HFFc6 (cell line): ENCODE measurements at regions not wholly inside any gene's neighbourhood (a gene's known extent, or its start where the extent isn't known, plus 50 kb on each side); places are given as distances from the start of the nearest gene placed in this dataset.

Experiments used
- DNase-seq: peaks from one replicate; pipeline ENCODE4 v3.0.0-alpha.2; 2018
- H3K27ac Mint-ChIP-seq: 2 replicates; pipeline ENCODE4 v1.8.0; 2020; ENCODE audit warnings: mild to moderate bottlenecking, mixed read lengths
- H3K27me3 Mint-ChIP-seq: 2 replicates; pipeline ENCODE4 v1.8.0; 2021; ENCODE audit warnings: mild to moderate bottlenecking, moderate library complexity, mixed read lengths; ENCODE audit not compliant: insufficient read depth
- H3K36me3 Mint-ChIP-seq: 2 replicates; pipeline ENCODE4 v1.8.0; 2021; ENCODE audit warnings: low read depth, mixed read lengths
- H3K4me1 Mint-ChIP-seq: 2 replicates; pipeline ENCODE4 v1.8.0; 2020; ENCODE audit warnings: low read depth, mixed read lengths
- H3K4me3 Mint-ChIP-seq: 2 replicates; pipeline ENCODE4 v1.8.0; 2020; ENCODE audit warnings: mild to moderate bottlenecking, moderate library complexity, mixed read lengths
- H3K9me3 Mint-ChIP-seq: 2 replicates; pipeline ENCODE4 v1.8.0; 2020; ENCODE audit warnings: mild to moderate bottlenecking, mixed read lengths
- TF ChIP-seq, protein P1 (sequence below): fragments of 200-600 bp; sonication (generic); IDR thresholded peaks from 2 replicates; pipeline ENCODE4 v1.5.0; 2021; ENCODE audit warnings: antibody characterized with exemption, mild to moderate bottlenecking

DNA sequence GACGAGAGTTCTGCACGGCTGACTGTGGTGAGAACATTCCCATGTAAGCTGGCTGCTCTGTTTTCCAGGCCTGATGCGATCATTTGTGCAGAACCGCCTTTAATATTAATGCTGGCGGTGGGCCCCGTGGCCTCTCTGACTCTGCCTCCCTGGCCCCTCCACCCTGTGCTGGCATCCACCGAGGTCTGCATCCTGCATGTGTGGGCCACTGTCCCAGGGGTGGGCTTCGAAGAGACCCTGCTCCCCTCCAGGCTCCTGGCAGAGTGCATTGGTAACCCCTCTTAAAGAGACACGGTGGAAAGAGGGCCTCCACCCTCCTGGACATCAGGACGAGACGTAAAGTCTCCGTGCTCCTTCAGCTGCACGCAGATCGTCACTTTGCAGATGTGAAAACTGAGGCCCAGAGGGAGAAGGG is 67.3 kb upstream of the FAM20C start:
- no peaks in the 10 kb centered on the region for H3K9me3 Mint-ChIP-seq
- DNase-seq: no peak
- H3K4me1 Mint-ChIP-seq: peaks cover 8% of the 10 kb centered on the region
- no peak overlapping the region for H3K4me3 Mint-ChIP-seq
- H3K27me3 Mint-ChIP-seq: peaks cover 17% of the 10 kb centered on the region
- no peak overlapping the region for H3K27ac Mint-ChIP-seq
- no peaks in the 10 kb centered on the region for H3K36me3 Mint-ChIP-seq
- TF ChIP-seq, protein P1, sequence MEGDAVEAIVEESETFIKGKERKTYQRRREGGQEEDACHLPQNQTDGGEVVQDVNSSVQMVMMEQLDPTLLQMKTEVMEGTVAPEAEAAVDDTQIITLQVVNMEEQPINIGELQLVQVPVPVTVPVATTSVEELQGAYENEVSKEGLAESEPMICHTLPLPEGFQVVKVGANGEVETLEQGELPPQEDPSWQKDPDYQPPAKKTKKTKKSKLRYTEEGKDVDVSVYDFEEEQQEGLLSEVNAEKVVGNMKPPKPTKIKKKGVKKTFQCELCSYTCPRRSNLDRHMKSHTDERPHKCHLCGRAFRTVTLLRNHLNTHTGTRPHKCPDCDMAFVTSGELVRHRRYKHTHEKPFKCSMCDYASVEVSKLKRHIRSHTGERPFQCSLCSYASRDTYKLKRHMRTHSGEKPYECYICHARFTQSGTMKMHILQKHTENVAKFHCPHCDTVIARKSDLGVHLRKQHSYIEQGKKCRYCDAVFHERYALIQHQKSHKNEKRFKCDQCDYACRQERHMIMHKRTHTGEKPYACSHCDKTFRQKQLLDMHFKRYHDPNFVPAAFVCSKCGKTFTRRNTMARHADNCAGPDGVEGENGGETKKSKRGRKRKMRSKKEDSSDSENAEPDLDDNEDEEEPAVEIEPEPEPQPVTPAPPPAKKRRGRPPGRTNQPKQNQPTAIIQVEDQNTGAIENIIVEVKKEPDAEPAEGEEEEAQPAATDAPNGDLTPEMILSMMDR: no peak

DNA sequence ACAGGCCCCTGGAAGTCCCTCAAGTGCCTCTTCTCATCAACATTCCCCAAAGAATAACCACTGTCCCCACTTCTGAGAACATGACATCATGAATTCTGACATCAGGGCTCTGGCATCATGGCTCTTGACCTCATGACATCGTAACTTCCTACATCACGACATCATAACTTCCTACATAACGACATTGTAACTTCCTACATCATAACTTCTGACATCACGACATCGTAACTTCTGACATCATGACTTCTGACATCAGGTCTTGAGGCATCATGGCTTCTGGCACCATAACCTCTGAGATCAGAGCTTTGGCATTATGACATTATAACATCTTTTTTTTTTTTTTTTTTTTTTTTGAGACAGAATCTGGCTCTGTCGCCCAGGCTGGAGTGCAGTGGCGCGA is 66.7 kb upstream of the FAM20C start:
- H3K4me1 Mint-ChIP-seq: peaks cover 11% of the 10 kb centered on the region
- H3K4me3 Mint-ChIP-seq: no peak overlapping the region
- DNase-seq: no peak
- H3K27ac Mint-ChIP-seq: no peak overlapping the region
- no peaks in the 10 kb centered on the region for H3K9me3 Mint-ChIP-seq
- TF ChIP-seq, protein P1: no peak
- no peaks in the 10 kb centered on the region for H3K36me3 Mint-ChIP-seq
- H3K27me3 Mint-ChIP-seq: peaks cover 16% of the 10 kb centered on the region

DNA sequence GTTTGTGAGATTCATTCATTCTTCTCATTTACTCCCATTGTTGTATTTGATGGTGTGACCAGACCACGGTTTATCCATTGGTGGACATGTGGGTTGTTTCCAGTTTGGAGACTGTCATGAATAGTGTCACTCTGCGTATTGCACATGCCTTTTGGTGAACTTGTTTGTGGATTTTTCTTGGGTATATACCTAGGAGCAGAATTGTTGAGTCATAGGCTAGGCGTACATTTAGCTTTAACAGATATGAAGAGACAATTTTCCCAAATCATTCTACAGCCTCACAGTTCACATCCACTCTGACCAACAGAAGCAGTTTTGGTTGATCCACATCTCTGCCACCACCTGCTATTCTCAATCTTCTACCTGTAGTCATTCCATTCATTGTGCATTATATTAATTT is 66.0 kb upstream of the FAM20C start:
- H3K27me3 Mint-ChIP-seq: peaks cover 14% of the 10 kb centered on the region
- no peak overlapping the region for H3K27ac Mint-ChIP-seq
- H3K36me3 Mint-ChIP-seq: no peaks in the 10 kb centered on the region
- H3K4me3 Mint-ChIP-seq: no peak overlapping the region
- TF ChIP-seq, protein P1: no peak
- H3K4me1 Mint-ChIP-seq: peaks cover 11% of the 10 kb centered on the region
- no peak for DNase-seq
- H3K9me3 Mint-ChIP-seq: no peaks in the 10 kb centered on the region

DNA sequence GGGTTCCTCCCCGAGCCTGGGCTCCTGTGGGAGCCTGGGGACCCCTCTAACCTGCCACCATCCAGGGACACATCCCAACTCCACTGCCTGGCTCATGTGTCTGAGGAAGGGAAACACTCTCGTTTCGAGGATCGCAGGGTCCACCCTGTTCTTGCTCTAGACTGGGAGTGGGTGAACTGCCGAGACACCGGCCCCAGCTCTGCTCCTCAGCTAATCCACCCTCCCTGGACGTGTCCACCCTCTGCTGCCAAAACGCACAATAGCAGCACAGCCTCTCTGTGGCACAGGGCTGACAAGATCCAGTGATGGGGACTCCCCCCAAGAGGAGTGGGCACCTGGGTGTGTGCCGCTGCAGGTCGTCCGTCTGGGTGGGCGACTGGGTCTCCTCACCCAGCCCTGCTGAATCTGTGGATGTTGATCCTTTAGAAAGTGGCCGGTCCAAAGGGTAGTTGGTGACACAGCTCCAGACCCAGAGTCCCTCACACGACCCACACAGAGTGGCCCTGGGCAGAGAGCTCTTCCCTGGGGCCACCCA is 65.2 kb upstream of the FAM20C start:
- Mint-ChIP-seq H3K27ac (no peak overlapping the region), H3K4me3 (no peak overlapping the region), H3K4me1 (peaks cover 11% of the 10 kb centered on the region), H3K36me3 (no peaks in the 10 kb centered on the region), H3K9me3 (no peaks in the 10 kb centered on the region), H3K27me3 (peaks cover 18% of the 10 kb centered on the region)
- TF ChIP-seq, protein P1: no peak
- DNase-seq: no peak

DNA sequence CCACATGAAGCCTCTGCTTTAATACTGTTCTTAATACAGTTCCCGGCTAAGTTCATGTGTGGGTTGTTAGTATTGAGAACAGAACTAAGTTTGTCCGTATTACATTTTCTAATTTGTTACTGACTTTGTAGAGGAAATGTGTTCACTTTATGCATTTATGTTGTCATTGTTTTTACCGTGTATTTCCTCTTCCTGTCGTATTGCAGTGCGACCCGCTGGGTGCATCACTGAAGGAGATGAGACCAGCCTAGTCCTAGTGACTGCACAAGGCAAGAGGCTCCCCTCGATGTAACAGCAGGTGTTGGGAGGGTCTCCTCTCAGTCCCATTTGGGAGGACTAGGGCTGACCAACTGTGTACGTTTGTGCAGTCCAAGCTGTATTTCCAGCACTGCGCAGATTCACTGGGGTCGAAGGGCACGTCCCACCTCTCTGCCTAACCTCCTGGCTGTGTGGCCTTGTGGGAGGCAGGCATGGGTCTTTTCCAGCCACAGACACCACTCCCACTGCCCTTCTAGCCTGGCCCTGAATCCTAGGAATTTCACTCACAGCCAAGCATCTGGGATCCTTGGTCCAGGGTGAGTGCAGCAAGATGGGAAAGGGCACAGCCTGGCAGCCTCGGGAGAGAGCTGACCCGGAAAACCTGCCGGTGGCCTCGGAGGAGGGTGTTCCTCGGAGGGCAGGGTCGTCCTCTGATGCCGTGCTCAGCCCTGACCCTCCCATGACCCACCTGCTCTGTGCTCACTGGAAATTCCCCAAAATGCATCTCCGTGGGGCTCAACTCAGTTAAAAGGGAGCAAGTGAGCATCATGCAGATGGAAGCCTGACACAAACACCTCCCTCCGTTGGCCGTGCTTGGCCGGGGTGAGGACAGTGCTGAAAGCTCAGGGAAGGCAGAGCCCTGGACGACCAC is 63.9 kb upstream of the FAM20C start:
- H3K4me1 Mint-ChIP-seq: peaks cover 11% of the 10 kb centered on the region
- no peaks in the 10 kb centered on the region for H3K36me3 Mint-ChIP-seq
- H3K4me3 Mint-ChIP-seq: no peak overlapping the region
- H3K27me3 Mint-ChIP-seq: peaks cover 23% of the 10 kb centered on the region
- TF ChIP-seq, protein P1: no peak
- H3K9me3 Mint-ChIP-seq: no peaks in the 10 kb centered on the region
- DNase-seq: no peak
- no peak overlapping the region for H3K27ac Mint-ChIP-seq
